ENCODE measurements at regions not wholly inside any gene's neighbourhood (a gene's known extent, or its start where the extent isn't known, plus 50 kb on each side); places are given as distances from the start of the nearest gene placed in this dataset.

DNA sequence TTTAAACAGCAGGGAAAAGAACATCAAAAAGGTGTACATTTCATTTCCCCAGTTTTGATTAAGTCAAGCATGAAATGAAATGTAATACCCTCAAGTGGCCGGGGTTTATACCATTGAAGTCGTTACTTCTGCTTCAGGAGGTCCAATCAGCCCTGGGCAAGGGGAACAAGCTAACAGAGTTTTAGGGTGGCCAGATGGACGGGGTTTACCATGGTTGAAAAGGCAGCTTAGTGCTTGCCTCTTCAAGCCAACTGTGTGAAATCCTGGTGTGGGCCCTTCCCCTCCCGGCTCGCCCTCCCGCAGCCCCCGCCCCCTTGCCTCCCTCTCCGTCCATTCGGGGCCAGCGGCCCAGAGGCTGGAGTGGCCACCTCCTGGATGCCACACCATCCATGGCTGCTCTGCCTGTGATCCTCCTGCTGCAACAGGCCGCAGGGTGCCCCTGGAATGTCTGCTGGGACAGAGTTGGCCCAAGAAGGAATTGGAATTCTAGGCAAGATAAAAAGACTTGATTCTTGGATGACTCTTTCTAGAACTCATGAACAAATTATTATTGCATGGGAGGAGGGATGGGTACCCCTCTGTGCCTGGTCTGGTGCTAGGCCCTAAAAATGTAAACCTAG, 296.2 kb upstream of the IRX3 start:
- H3K4me1 ChIP-seq (ENCODE audit: insufficient read depth): peaks cover 20% of the 10 kb centered on the region
- no peak overlapping the region for H2AFZ ChIP-seq
- H3K4me2 ChIP-seq: no peak overlapping the region
- Mint-ChIP-seq H3K27me3 (ENCODE audit: insufficient read depth, low read depth, poor library complexity) (peaks cover 17% of the 10 kb centered on the region), H3K9me3 (no peaks in the 10 kb centered on the region; the same call in 2 of the 3 replicates), H3K36me3 (ENCODE audit: low read depth) (no peaks in the 10 kb centered on the region), H3K4me1 (peaks cover 21% of the 10 kb centered on the region), H3K27ac (no peak overlapping the region), H3K4me3 (no peak overlapping the region)
- no peaks in the 10 kb centered on the region for H3K79me2 ChIP-seq (replicated peaks; ENCODE audit: insufficient read depth)
- no peak overlapping the region for H3K4me3 ChIP-seq
- no peaks in the 10 kb centered on the region for H3K36me3 ChIP-seq (ENCODE audit: insufficient read depth)
- no peaks in the 10 kb centered on the region for H3F3A ChIP-seq (replicated peaks; ENCODE audit: low read depth)
- no peak overlapping the region for H3K27ac ChIP-seq (ENCODE audit: low read depth)
- DNase-seq (ENCODE audit: low spot score) (no peak), ATAC-seq (no peak)
- 0 out of 2 replicates have a peak, but pooled peaks cover 3% of the 10 kb centered on the region for H3K27me3 ChIP-seq (ENCODE audit: insufficient read depth)
- H3K9me2 ChIP-seq (ENCODE audit: insufficient read depth): no peaks in the 10 kb centered on the region
- TF ChIP-seq CREB1 (CRISPR knock-in tag; IDR thresholded peaks at IDR 0.05; ENCODE audit: low read depth) (no peak), STAT1 (IDR thresholded peaks at IDR 0.05; ENCODE audit: unreplicated experiment) (no peak), POLR2AphosphoS5 (IDR thresholded peaks at IDR 0.05; ENCODE audit: low read depth) (no peak), ZNF331 (CRISPR knock-in tag; IDR thresholded peaks at IDR 0.05; ENCODE audit: low read depth) (no peak), NANOG (IDR thresholded peaks at IDR 0.05; ENCODE audit: borderline replicate concordance) (no peak), JUNB (IDR thresholded peaks at IDR 0.05; ENCODE audit: unreplicated experiment) (no peak), EZH2phosphoT487 (IDR thresholded peaks at IDR 0.05; ENCODE audit: unreplicated experiment) (no peak), ZNF114 (CRISPR knock-in tag; IDR thresholded peaks at IDR 0.05) (no peak), EZH2 (IDR thresholded peaks at IDR 0.05; ENCODE audit: low read depth, unreplicated experiment) (no peak), CTCF (conservative IDR thresholded peaks at IDR 0.05; ENCODE audit: low read depth in 2 of 2) (no peak)
- TF ChIP-seq, protein P1, sequence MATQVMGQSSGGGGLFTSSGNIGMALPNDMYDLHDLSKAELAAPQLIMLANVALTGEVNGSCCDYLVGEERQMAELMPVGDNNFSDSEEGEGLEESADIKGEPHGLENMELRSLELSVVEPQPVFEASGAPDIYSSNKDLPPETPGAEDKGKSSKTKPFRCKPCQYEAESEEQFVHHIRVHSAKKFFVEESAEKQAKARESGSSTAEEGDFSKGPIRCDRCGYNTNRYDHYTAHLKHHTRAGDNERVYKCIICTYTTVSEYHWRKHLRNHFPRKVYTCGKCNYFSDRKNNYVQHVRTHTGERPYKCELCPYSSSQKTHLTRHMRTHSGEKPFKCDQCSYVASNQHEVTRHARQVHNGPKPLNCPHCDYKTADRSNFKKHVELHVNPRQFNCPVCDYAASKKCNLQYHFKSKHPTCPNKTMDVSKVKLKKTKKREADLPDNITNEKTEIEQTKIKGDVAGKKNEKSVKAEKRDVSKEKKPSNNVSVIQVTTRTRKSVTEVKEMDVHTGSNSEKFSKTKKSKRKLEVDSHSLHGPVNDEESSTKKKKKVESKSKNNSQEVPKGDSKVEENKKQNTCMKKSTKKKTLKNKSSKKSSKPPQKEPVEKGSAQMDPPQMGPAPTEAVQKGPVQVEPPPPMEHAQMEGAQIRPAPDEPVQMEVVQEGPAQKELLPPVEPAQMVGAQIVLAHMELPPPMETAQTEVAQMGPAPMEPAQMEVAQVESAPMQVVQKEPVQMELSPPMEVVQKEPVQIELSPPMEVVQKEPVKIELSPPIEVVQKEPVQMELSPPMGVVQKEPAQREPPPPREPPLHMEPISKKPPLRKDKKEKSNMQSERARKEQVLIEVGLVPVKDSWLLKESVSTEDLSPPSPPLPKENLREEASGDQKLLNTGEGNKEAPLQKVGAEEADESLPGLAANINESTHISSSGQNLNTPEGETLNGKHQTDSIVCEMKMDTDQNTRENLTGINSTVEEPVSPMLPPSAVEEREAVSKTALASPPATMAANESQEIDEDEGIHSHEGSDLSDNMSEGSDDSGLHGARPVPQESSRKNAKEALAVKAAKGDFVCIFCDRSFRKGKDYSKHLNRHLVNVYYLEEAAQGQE (IDR thresholded peaks at IDR 0.05; ENCODE audit: unreplicated experiment): no peak
- TF ChIP-seq, protein P2, sequence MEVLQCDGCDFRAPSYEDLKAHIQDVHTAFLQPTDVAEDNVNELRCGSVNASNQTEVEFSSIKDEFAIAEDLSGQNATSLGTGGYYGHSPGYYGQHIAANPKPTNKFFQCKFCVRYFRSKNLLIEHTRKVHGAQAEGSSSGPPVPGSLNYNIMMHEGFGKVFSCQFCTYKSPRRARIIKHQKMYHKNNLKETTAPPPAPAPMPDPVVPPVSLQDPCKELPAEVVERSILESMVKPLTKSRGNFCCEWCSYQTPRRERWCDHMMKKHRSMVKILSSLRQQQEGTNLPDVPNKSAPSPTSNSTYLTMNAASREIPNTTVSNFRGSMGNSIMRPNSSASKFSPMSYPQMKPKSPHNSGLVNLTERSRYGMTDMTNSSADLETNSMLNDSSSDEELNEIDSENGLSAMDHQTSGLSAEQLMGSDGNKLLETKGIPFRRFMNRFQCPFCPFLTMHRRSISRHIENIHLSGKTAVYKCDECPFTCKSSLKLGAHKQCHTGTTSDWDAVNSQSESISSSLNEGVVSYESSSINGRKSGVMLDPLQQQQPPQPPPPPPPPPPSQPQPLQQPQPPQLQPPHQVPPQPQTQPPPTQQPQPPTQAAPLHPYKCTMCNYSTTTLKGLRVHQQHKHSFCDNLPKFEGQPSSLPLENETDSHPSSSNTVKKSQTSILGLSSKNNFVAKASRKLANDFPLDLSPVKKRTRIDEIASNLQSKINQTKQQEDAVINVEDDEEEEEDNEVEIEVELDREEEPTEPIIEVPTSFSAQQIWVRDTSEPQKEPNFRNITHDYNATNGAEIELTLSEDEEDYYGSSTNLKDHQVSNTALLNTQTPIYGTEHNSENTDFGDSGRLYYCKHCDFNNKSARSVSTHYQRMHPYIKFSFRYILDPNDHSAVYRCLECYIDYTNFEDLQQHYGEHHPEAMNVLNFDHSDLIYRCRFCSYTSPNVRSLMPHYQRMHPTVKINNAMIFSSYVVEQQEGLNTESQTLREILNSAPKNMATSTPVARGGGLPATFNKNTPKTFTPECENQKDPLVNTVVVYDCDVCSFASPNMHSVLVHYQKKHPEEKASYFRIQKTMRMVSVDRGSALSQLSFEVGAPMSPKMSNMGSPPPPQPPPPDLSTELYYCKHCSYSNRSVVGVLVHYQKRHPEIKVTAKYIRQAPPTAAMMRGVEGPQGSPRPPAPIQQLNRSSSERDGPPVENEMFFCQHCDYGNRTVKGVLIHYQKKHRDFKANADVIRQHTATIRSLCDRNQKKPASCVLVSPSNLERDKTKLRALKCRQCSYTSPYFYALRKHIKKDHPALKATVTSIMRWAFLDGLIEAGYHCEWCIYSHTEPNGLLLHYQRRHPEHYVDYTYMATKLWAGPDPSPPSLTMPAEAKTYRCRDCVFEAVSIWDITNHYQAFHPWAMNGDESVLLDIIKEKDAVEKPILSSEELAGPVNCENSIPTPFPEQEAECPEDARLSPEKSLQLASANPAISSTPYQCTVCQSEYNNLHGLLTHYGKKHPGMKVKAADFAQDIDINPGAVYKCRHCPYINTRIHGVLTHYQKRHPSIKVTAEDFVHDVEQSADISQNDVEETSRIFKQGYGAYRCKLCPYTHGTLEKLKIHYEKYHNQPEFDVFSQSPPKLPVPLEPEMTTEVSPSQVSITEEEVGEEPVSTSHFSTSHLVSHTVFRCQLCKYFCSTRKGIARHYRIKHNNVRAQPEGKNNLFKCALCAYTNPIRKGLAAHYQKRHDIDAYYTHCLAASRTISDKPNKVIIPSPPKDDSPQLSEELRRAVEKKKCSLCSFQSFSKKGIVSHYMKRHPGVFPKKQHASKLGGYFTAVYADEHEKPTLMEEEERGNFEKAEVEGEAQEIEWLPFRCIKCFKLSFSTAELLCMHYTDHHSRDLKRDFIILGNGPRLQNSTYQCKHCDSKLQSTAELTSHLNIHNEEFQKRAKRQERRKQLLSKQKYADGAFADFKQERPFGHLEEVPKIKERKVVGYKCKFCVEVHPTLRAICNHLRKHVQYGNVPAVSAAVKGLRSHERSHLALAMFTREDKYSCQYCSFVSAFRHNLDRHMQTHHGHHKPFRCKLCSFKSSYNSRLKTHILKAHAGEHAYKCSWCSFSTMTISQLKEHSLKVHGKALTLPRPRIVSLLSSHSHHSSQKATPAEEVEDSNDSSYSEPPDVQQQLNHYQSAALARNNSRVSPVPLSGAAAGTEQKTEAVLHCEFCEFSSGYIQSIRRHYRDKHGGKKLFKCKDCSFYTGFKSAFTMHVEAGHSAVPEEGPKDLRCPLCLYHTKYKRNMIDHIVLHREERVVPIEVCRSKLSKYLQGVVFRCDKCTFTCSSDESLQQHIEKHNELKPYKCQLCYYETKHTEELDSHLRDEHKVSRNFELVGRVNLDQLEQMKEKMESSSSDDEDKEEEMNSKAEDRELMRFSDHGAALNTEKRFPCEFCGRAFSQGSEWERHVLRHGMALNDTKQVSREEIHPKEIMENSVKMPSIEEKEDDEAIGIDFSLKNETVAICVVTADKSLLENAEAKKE (CRISPR knock-in tag; IDR thresholded peaks at IDR 0.05): no peak
- TF ChIP-seq, protein P3, sequence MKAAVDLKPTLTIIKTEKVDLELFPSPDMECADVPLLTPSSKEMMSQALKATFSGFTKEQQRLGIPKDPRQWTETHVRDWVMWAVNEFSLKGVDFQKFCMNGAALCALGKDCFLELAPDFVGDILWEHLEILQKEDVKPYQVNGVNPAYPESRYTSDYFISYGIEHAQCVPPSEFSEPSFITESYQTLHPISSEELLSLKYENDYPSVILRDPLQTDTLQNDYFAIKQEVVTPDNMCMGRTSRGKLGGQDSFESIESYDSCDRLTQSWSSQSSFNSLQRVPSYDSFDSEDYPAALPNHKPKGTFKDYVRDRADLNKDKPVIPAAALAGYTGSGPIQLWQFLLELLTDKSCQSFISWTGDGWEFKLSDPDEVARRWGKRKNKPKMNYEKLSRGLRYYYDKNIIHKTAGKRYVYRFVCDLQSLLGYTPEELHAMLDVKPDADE (IDR thresholded peaks at IDR 0.05): no peak
- H4K20me1 ChIP-seq (replicated peaks; ENCODE audit: insufficient read depth): no peaks in the 10 kb centered on the region; the same call in 1 of the 2 replicates
